Loucy (cell line): ENCODE measurements at regions not wholly inside any gene's neighbourhood (a gene's known extent, or its start where the extent isn't known, plus 50 kb on each side); places are given as distances from the start of the nearest gene placed in this dataset.

Experiments used
- H2AFZ ChIP-seq: fragments of 200-600 bp; sonication (generic); 2 replicates; pipeline ENCODE4 v1.6.0; 2016; ENCODE audit warnings: antibody characterized with exemption, mild to moderate bottlenecking, low read length, moderate library complexity
- H3F3A ChIP-seq: fragments of 200-600 bp; 2 replicates; pipeline ENCODE4 v1.6.0; 2016; ENCODE audit warnings: antibody characterized with exemption, low read depth, mild to moderate bottlenecking
- H3K27me3 ChIP-seq: fragments of 200-600 bp; sonication (generic); 2 replicates; pipeline ENCODE4 v1.6.1; 2014; ENCODE audit warnings: low read length, mild to moderate bottlenecking; ENCODE audit not compliant: insufficient read depth, poor library complexity, severe bottlenecking
- H3K36me3 ChIP-seq: fragments of 200-600 bp; sonication (generic); 2 replicates; pipeline ENCODE4 v1.6.1; 2016; ENCODE audit warnings: low read length; ENCODE audit not compliant: insufficient read depth
- H3K4me1 ChIP-seq: fragments of 200-600 bp; sonication (generic); 2 replicates; pipeline ENCODE4 v1.5.1; 2014; ENCODE audit warnings: low read length, mild to moderate bottlenecking; ENCODE audit not compliant: insufficient read depth, poor library complexity, severe bottlenecking
- H3K4me2 ChIP-seq: fragments of 200-600 bp; sonication (generic); 2 replicates; pipeline ENCODE4 v1.6.0; 2014; ENCODE audit warnings: antibody characterized with exemption, low read length, low read depth, mild to moderate bottlenecking; ENCODE audit not compliant: poor library complexity, severe bottlenecking
- H3K4me3 ChIP-seq: fragments of 200-600 bp; sonication (generic); 2 replicates; pipeline ENCODE4 v1.5.1; 2014; ENCODE audit warnings: low read length, mild to moderate bottlenecking, mixed read lengths; ENCODE audit not compliant: poor library complexity, severe bottlenecking
- H3K79me2 ChIP-seq: fragments of 200-600 bp; sonication (generic); 2 replicates; pipeline ENCODE4 v1.6.1; 2014; ENCODE audit warnings: low read length; ENCODE audit not compliant: insufficient read depth
- H3K9ac ChIP-seq: fragments of 200-600 bp; sonication (generic); 2 replicates; pipeline ENCODE4 v1.6.0; 2014; ENCODE audit warnings: mild to moderate bottlenecking, low read depth, low read length, moderate library complexity; ENCODE audit not compliant: poor library complexity, severe bottlenecking
- H3K9me2 ChIP-seq: fragments of 200-600 bp; sonication (generic); replicated peaks from 2 replicates; pipeline ENCODE4 v1.6.1; 2016; ENCODE audit warnings: low read depth, low read length, mixed read lengths
- H3K9me3 ChIP-seq: fragments of 200-600 bp; sonication (generic); 2 replicates; pipeline ENCODE4 v1.6.1; 2014; ENCODE audit warnings: mild to moderate bottlenecking, antibody characterized with exemption, low read length, low read depth; ENCODE audit not compliant: insufficient read depth
- H4K20me1 ChIP-seq: fragments of 200-600 bp; sonication (generic); 2 replicates; pipeline ENCODE4 v1.6.0; 2014; ENCODE audit warnings: antibody characterized with exemption, low read length, mild to moderate bottlenecking; ENCODE audit not compliant: insufficient read depth, poor library complexity, severe bottlenecking
- EZH2phosphoT487 ChIP-seq: fragments of 200-600 bp; IDR thresholded peaks from 2 replicates; pipeline ENCODE4 v1.6.1; 2018; ENCODE audit warnings: antibody characterized with exemption, mild to moderate bottlenecking, moderate library complexity, borderline replicate concordance
- TF ChIP-seq, protein P1 (sequence below): fragments of 200-600 bp; sonication (generic); conservative IDR thresholded peaks from 2 replicates; pipeline ENCODE4 v1.5.1; 2014; ENCODE audit warnings: mild to moderate bottlenecking, antibody characterized with exemption, low read length

DNA sequence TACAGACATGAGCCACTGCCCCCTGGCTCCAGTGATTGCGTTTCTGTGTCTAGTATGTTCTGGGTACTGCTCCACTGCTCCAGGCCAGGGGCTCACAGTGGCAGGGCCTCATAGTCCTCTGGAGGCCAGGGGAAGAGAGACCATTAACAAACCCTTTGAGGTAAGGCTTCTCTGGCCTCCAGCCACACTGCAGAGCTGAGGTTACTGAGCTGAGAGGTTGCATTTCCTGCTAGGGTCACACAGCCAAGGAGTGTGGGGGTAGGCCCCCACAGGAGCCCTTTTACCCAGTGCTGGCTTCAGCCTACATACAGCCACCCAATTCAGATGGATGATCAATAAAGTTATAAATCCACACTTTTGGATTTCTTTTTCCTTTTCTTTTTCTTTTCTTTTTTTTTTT lies 50.4 kb upstream of the DLX4 start:
- Histone ChIP-seq H3K9ac (no peak overlapping the region), H3K36me3 (no peaks in the 10 kb centered on the region), H2AFZ (no peak overlapping the region), H3F3A (no peaks in the 10 kb centered on the region), H3K27me3 (no peaks in the 10 kb centered on the region), H3K4me2 (no peak overlapping the region), H3K9me2 (no peaks in the 10 kb centered on the region), H3K4me3 (no peak overlapping the region), H4K20me1 (no peaks in the 10 kb centered on the region), H3K79me2 (no peaks in the 10 kb centered on the region), H3K4me1 (no peaks in the 10 kb centered on the region), H3K9me3 (no peaks in the 10 kb centered on the region)
- no peak for TF ChIP-seq EZH2phosphoT487
- TF ChIP-seq, protein P1, sequence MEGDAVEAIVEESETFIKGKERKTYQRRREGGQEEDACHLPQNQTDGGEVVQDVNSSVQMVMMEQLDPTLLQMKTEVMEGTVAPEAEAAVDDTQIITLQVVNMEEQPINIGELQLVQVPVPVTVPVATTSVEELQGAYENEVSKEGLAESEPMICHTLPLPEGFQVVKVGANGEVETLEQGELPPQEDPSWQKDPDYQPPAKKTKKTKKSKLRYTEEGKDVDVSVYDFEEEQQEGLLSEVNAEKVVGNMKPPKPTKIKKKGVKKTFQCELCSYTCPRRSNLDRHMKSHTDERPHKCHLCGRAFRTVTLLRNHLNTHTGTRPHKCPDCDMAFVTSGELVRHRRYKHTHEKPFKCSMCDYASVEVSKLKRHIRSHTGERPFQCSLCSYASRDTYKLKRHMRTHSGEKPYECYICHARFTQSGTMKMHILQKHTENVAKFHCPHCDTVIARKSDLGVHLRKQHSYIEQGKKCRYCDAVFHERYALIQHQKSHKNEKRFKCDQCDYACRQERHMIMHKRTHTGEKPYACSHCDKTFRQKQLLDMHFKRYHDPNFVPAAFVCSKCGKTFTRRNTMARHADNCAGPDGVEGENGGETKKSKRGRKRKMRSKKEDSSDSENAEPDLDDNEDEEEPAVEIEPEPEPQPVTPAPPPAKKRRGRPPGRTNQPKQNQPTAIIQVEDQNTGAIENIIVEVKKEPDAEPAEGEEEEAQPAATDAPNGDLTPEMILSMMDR: no peak
